ENCODE measurements at regions not wholly inside any gene's neighbourhood (a gene's known extent, or its start where the extent isn't known, plus 50 kb on each side); places are given as distances from the start of the nearest gene placed in this dataset.

DNA sequence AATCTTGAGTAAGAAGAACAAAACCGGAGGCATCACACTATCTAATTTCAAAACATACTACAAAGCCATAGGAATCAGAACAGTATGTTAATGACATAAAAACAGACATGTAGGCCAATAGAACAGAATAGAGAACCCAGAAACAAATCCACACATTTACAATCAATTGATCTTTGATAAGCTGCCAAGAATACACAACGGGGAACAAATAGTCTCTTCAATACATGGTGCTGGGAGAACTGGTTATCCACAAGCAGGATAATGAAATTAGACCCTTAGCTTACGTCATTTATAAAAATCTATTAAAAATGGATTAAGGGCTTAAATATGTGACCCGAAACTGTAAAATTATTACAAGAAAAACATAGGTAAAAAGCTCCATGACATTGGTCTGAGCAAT is 417.7 kb downstream of the INSC start:
- TF ChIP-seq, protein P1, sequence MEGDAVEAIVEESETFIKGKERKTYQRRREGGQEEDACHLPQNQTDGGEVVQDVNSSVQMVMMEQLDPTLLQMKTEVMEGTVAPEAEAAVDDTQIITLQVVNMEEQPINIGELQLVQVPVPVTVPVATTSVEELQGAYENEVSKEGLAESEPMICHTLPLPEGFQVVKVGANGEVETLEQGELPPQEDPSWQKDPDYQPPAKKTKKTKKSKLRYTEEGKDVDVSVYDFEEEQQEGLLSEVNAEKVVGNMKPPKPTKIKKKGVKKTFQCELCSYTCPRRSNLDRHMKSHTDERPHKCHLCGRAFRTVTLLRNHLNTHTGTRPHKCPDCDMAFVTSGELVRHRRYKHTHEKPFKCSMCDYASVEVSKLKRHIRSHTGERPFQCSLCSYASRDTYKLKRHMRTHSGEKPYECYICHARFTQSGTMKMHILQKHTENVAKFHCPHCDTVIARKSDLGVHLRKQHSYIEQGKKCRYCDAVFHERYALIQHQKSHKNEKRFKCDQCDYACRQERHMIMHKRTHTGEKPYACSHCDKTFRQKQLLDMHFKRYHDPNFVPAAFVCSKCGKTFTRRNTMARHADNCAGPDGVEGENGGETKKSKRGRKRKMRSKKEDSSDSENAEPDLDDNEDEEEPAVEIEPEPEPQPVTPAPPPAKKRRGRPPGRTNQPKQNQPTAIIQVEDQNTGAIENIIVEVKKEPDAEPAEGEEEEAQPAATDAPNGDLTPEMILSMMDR (conservative IDR thresholded peaks at IDR 0.05; ENCODE audit: low read depth, low read length) = no peak
- TF ChIP-seq EZH2 (IDR thresholded peaks at IDR 0.05; ENCODE audit: borderline replicate concordance, low read depth, low read length, poor library complexity, severe bottlenecking) = no peak
